IMR-90 (cell line): ENCODE measurements at regions not wholly inside any gene's neighbourhood (a gene's known extent, or its start where the extent isn't known, plus 50 kb on each side); places are given as distances from the start of the nearest gene placed in this dataset.

Source experiments
- ATAC-seq: fragments of 200-7000 bp; cut with Tn5 transposase; 2 replicates; pipeline ENCODE4 v1.9.1; 2020; ENCODE audit warnings: low read depth, mild to moderate bottlenecking, moderate library complexity
- BruUV-seq: library from RNA; stranded (reverse); fragments of 400-500 nt; replicated peaks from 2 replicates; lab custom pipeline; 2021; lab: Mats Ljungman, UMichigan
- CTCF ChIA-PET: fragments of 300-600 bp; formaldehyde crosslinking; extraction: SDS; loops from one replicate; lab custom pipeline; 2021; ENCODE audit warnings: antibody characterized with exemption; lab: Yijun Ruan, JAX
- POLR2A ChIA-PET: fragments of 300-600 bp; sonication (Branson Sonifier 250); formaldehyde crosslinking; loops from one replicate; lab custom pipeline; 2022; ENCODE audit warnings: antibody characterized with exemption; ENCODE audit not compliant: unreplicated experiment; lab: Charles Lee
- DNase-seq: peaks from one replicate; pipeline ENCODE4 v3.0.0; 2013
- H2AFZ ChIP-seq: replicated peaks from 2 replicates; pipeline ENCODE3; 2013; ENCODE audit warnings: low read length, mild to moderate bottlenecking; ENCODE audit not compliant: poor library complexity
- H2AK5ac ChIP-seq: 2 replicates; pipeline ENCODE4 v1.6.1; 2013; ENCODE audit warnings: low read depth, low read length, inconsistent platforms
- H2AK9ac ChIP-seq: replicated peaks from 2 replicates; pipeline ENCODE3; 2013; ENCODE audit warnings: mild to moderate bottlenecking, low read depth, low read length, moderate library complexity; ENCODE audit not compliant: poor library complexity
- H2BK120ac ChIP-seq: 2 replicates; pipeline ENCODE4 v1.6.1; 2013; ENCODE audit warnings: low read depth, low read length, inconsistent platforms
- H2BK15ac ChIP-seq: 3 replicates; pipeline ENCODE4 v1.6.1; 2013; ENCODE audit warnings: low read depth, low read length, inconsistent platforms
- H2BK20ac ChIP-seq: 2 replicates; pipeline ENCODE4 v1.6.1; 2013; ENCODE audit warnings: low read depth, mild to moderate bottlenecking, inconsistent platforms, low read length, moderate library complexity
- H2BK5ac ChIP-seq: 2 replicates; pipeline ENCODE4 v1.6.1; 2013; ENCODE audit warnings: mild to moderate bottlenecking, low read depth, low read length, inconsistent platforms; ENCODE audit not compliant: poor library complexity, severe bottlenecking
- H3K14ac ChIP-seq: replicated peaks from 2 replicates; pipeline ENCODE4 v1.6.1; 2013; ENCODE audit warnings: low read depth, low read length, inconsistent platforms
- H3K18ac ChIP-seq: 2 replicates; pipeline ENCODE4 v1.6.1; 2013; ENCODE audit warnings: low read depth, low read length, control low read depth
- H3K23ac ChIP-seq: 2 replicates; pipeline ENCODE4 v1.6.1; 2013; ENCODE audit warnings: low read depth, low read length, inconsistent platforms
- H3K27ac ChIP-seq: 2 replicates; pipeline ENCODE4 v1.5.1; 2013; ENCODE audit warnings: mild to moderate bottlenecking, control low read depth, low read length; ENCODE audit not compliant: insufficient read depth
- H3K27me3 ChIP-seq: 2 replicates; pipeline ENCODE4 v1.6.1; 2013; ENCODE audit warnings: low read length; ENCODE audit not compliant: control insufficient read depth, insufficient read depth
- H3K36me3 ChIP-seq: 2 replicates; pipeline ENCODE4 v1.6.1; 2013; ENCODE audit warnings: low read length, mixed read lengths; ENCODE audit not compliant: control insufficient read depth, insufficient read depth
- H3K4ac ChIP-seq: 2 replicates; pipeline ENCODE4 v1.6.1; 2013; ENCODE audit warnings: low read depth, low read length, inconsistent platforms
- H3K4me1 ChIP-seq: 2 replicates; pipeline ENCODE4 v1.6.1; 2013; ENCODE audit warnings: low read length, mixed read lengths; ENCODE audit not compliant: control insufficient read depth, insufficient read depth
- H3K4me2 ChIP-seq: 2 replicates; pipeline ENCODE4 v1.6.1; 2013; ENCODE audit warnings: low read depth, mild to moderate bottlenecking, control low read depth, low read length, moderate library complexity
- H3K4me3 ChIP-seq: 2 replicates; pipeline ENCODE4 v1.5.1; 2013; ENCODE audit warnings: low read depth, mild to moderate bottlenecking, control low read depth, low read length, moderate library complexity; ENCODE audit not compliant: insufficient read depth
- H3K56ac ChIP-seq: 2 replicates; pipeline ENCODE4 v1.6.1; 2013; ENCODE audit warnings: low read length, inconsistent platforms; ENCODE audit not compliant: insufficient read depth; ENCODE audit errors: extremely low read depth
- H3K79me1 ChIP-seq, 2 experiments: 2 replicates each; pipeline ENCODE4 v1.6.1; 2013; ENCODE audit warnings: low read length in 2 of 2, inconsistent platforms in 1 of 2, low read depth in 1 of 2
- H3K9ac ChIP-seq: 2 replicates; pipeline ENCODE4 v1.6.1; 2013; ENCODE audit warnings: low read depth, low read length, control low read depth
- H3K9me1 ChIP-seq: 2 replicates; pipeline ENCODE4 v1.6.1; 2013; ENCODE audit warnings: low read length, inconsistent platforms; ENCODE audit not compliant: insufficient read depth
- H3K9me3 ChIP-seq: 2 replicates; pipeline ENCODE4 v1.6.1; 2013; ENCODE audit warnings: low read length; ENCODE audit not compliant: control insufficient read depth, insufficient read depth
- H4K20me1 ChIP-seq: 2 replicates; pipeline ENCODE4 v1.6.1; 2013; ENCODE audit warnings: low read length, inconsistent platforms; ENCODE audit not compliant: insufficient read depth
- H4K5ac ChIP-seq: 2 replicates; pipeline ENCODE4 v1.6.1; 2013; ENCODE audit warnings: mild to moderate bottlenecking, low read depth, low read length, control low read depth
- H4K8ac ChIP-seq, 2 experiments: 2 replicates each; pipeline ENCODE4 v1.6.1; 2013; ENCODE audit warnings: low read depth in 2 of 2, low read length in 2 of 2, control low read depth in 1 of 2, inconsistent platforms in 1 of 2
- H4K91ac ChIP-seq: 2 replicates; pipeline ENCODE4 v1.6.1; 2013; ENCODE audit warnings: low read depth, low read length, inconsistent platforms; ENCODE audit not compliant: insufficient read depth
- BHLHE40 ChIP-seq: fragments of 150-350 bp; IDR thresholded peaks from 2 replicates; pipeline ENCODE4 v1.6.1; 2016; ENCODE audit warnings: mild to moderate bottlenecking, low read depth, low read length
- CEBPB ChIP-seq: IDR thresholded peaks from 2 replicates; pipeline ENCODE4 v1.6.1; 2012; ENCODE audit warnings: low read depth, low read length, improper control_type of control experiment
- CHD1 ChIP-seq: IDR thresholded peaks from 2 replicates; pipeline ENCODE4 v1.6.1; 2012; ENCODE audit warnings: low read depth, low read length, improper control_type of control experiment
- CTCF ChIP-seq: conservative IDR thresholded peaks from 2 replicates; pipeline ENCODE4 v1.5.1; 2012; ENCODE audit warnings: mild to moderate bottlenecking, low read depth, low read length, improper control_type of control experiment
- FOS ChIP-seq: fragments of 150-350 bp; IDR thresholded peaks from 2 replicates; pipeline ENCODE4 v1.6.1; 2016; ENCODE audit warnings: low read depth, low read length
- MAFK ChIP-seq: IDR thresholded peaks from 2 replicates; pipeline ENCODE4 v1.6.1; 2012; ENCODE audit warnings: low read depth, low read length, improper control_type of control experiment
- MAZ ChIP-seq: IDR thresholded peaks from 2 replicates; pipeline ENCODE4 v1.6.1; 2012; ENCODE audit warnings: low read depth, mild to moderate bottlenecking, low read length, improper control_type of control experiment, moderate library complexity, borderline replicate concordance
- MXI1 ChIP-seq: IDR thresholded peaks from 2 replicates; pipeline ENCODE4 v1.6.1; 2012; ENCODE audit warnings: low read depth, mild to moderate bottlenecking, low read length, moderate library complexity, borderline replicate concordance
- NFE2L2 ChIP-seq: fragments of 150-350 bp; IDR thresholded peaks from 2 replicates; pipeline ENCODE4 v1.6.1; 2016; ENCODE audit warnings: low read depth, mild to moderate bottlenecking, low read length
- RCOR1 ChIP-seq: IDR thresholded peaks from 2 replicates; pipeline ENCODE4 v1.6.1; 2012; ENCODE audit warnings: mild to moderate bottlenecking, low read length, improper control_type of control experiment; ENCODE audit not compliant: insufficient replicate concordance
- RFX5 ChIP-seq: IDR thresholded peaks from 2 replicates; pipeline ENCODE4 v1.8.0; 2012; ENCODE audit warnings: low read depth, mild to moderate bottlenecking, low read length, moderate library complexity
- SMC3 ChIP-seq: fragments of 150-350 bp; IDR thresholded peaks from 2 replicates; pipeline ENCODE4 v1.6.1; 2016; ENCODE audit warnings: low read depth, mild to moderate bottlenecking, antibody characterized with exemption, low read length, moderate library complexity
- WGBS, 2 experiments: methylation state at CpG; one replicate each; pipeline versions ENCODE4 v1.1.5 to v1.1.7; 2013; ENCODE audit warnings: missing lambda C conversion rate in 2 of 2; ENCODE audit not compliant: insufficient read length in 1 of 2; ENCODE audit errors: extremely low coverage in 2 of 2; 5-methylcytosine and 5-hydroxymethylcytosine counted together
- dilution Hi-C: fragments of 300-500 bp; cut with HindIII; formaldehyde crosslinking; loops from one replicate; pipeline ENCODE4 v1.14.3; 2018; ENCODE audit warnings: low sequenced_read_pairs; ENCODE audit not compliant: unreplicated experiment
- in situ Hi-C: fragments of 300-500 bp; cut with MboI; formaldehyde crosslinking; loops from 3 replicates; pipeline ENCODE4 v1.14.3; 2019; ENCODE audit warnings: low sequenced_read_pairs, inconsistent platforms, mixed read lengths
- intact Hi-C: fragments of 100-400 bp; cut with micrococcal nuclease; formaldehyde crosslinking; loops from 2 replicates; pipeline ENCODE4 v1.10.0; 2022

- no CpG with 5 or more reads among the region's 3 CpGs for WGBS, 2 experiments
- no peaks in the 10 kb centered on the region for H3K9me1 ChIP-seq
- in situ Hi-C loops, result no loop called here
- H3K36me3 ChIP-seq, result no peaks in the 10 kb centered on the region
- CTCF ChIA-PET, result interaction anchor here (0.6 kb wide), 1 partner anchor 673 kb away, joined by 5 read pairs; no protein-coding TSS in a partner anchor
- ATAC-seq (no peak), DNase-seq (no peak)
- H3K4me3 ChIP-seq, result no peak overlapping the region
- no peak for TF ChIP-seq BHLHE40
- no peak for TF ChIP-seq MAFK
- no peak for TF ChIP-seq CTCF
- TF ChIP-seq RCOR1, result no peak
- no peak for TF ChIP-seq SMC3
- no peak for TF ChIP-seq FOS
- no peak for TF ChIP-seq CEBPB
- TF ChIP-seq MAZ, result no peak
- no peak for TF ChIP-seq CHD1
- no peak for TF ChIP-seq MXI1
- TF ChIP-seq NFE2L2, result no peak
- TF ChIP-seq RFX5, result no peak
- no peak overlapping the region for H3K27ac ChIP-seq
- dilution Hi-C loops, result no loop called here
- intact Hi-C loops, result no loop called here
- H2AK9ac ChIP-seq, result no peak overlapping the region
- H3K4me1 ChIP-seq, result 0 out of 2 replicates have a peak, but pooled peaks cover 2% of the 10 kb centered on the region
- POLR2A ChIA-PET, result no interaction called here
- no peak overlapping the region for H3K14ac ChIP-seq
- H2BK120ac ChIP-seq, result no peak overlapping the region
- H3K23ac ChIP-seq, result no peak overlapping the region
- H3K4me2 ChIP-seq, result no peak overlapping the region
- no TSS peak for BruUV-seq
- no peak overlapping the region for H3K56ac ChIP-seq
- H4K8ac ChIP-seq, result no peak overlapping the region
- no peaks in the 10 kb centered on the region for H3K27me3 ChIP-seq
- no peaks in the 10 kb centered on the region for H3K79me1 ChIP-seq
- no peak overlapping the region for H2AK5ac ChIP-seq
- no peak overlapping the region for H3K9ac ChIP-seq
- no peak overlapping the region for H2BK15ac ChIP-seq
- no peak overlapping the region for H4K5ac ChIP-seq
- H2BK20ac ChIP-seq, result no peak overlapping the region
- no peak overlapping the region for H2BK5ac ChIP-seq
- no peak overlapping the region for H3K18ac ChIP-seq
- no peak overlapping the region for H4K91ac ChIP-seq
- H2AFZ ChIP-seq, result no peak overlapping the region
- no peaks in the 10 kb centered on the region for H3K9me3 ChIP-seq
- no peaks in the 10 kb centered on the region for H4K20me1 ChIP-seq
- H3K4ac ChIP-seq, result no peak overlapping the region
Observed at GRCh38 chr3:159165961-159166360, 364.1 kb downstream of the MFSD1 start.
